GM13977 (cell line): ENCODE measurements at regions not wholly inside any gene's neighbourhood (a gene's known extent, or its start where the extent isn't known, plus 50 kb on each side); places are given as distances from the start of the nearest gene placed in this dataset.
"Not testable (repeated sequence)": the region's sequence is repeated elsewhere in the genome, so short reads cannot be mapped to it uniquely, and the experiment has no call there.

Experiments
- DNase-seq: peaks from one replicate; pipeline ENCODE4 v3.0.0; 2012; ENCODE audit warnings: low spot score
- CTCF ChIP-seq: IDR thresholded peaks from 2 replicates; pipeline ENCODE4 v1.5.1; 2012; ENCODE audit warnings: mild to moderate bottlenecking, control low read depth; ENCODE audit not compliant: insufficient read depth; ENCODE audit errors: extremely low read depth, missing control alignments
- in situ Hi-C: fragments of 300-500 bp; cut with MboI; formaldehyde crosslinking; loops from one replicate; pipeline ENCODE4 v1.12.0; 2022; ENCODE audit warnings: low sequenced_read_pairs, low pct_unique_long_range_greater_than_20kb, mixed read lengths, inconsistent platforms; ENCODE audit not compliant: unreplicated experiment

- no peak for DNase-seq
- no peak for TF ChIP-seq CTCF
- in situ Hi-C loops = no loop called here
Measured at GRCh38 chr5:44945743-44946142, 137.0 kb downstream of the MRPS30 start.

- DNase-seq = no peak
- TF ChIP-seq CTCF = no peak
- in situ Hi-C loops = no loop called here
Measured at GRCh38 chr5:44949687-44950086, 140.9 kb downstream of the MRPS30 start.

GRCh38 chr5:44951371-44951770 lies 142.6 kb downstream of the MRPS30 start:
- no peak for TF ChIP-seq CTCF
- DNase-seq = no peak
- in situ Hi-C loops = no loop called here

GRCh38 chr5:44952376-44952775 lies 143.6 kb downstream of the MRPS30 start:
- in situ Hi-C loops = no loop called here
- DNase-seq = peak; percentile 15
- TF ChIP-seq CTCF = peak; percentile 61

- no peak for DNase-seq
- in situ Hi-C loops = no loop called here
- no peak for TF ChIP-seq CTCF
Measured at GRCh38 chr5:44953078-44953477, 144.3 kb downstream of the MRPS30 start.

- in situ Hi-C loops, DNase-seq: not testable (repeated sequence)
Measured at GRCh38 chr5:44958943-44959454, 150.3 kb downstream of the MRPS30 start.

GRCh38 chr5:44969825-44970224 lies 161.1 kb downstream of the MRPS30 start:
- in situ Hi-C loops = no loop called here
- no peak for TF ChIP-seq CTCF
- DNase-seq = no peak

- in situ Hi-C loops, DNase-seq: not testable (repeated sequence)
Measured at GRCh38 chr5:44970963-44971362, 162.2 kb downstream of the MRPS30 start.
